Esophagus muscularis mucosa (tissue), 3 donors: ENCODE measurements at regions not wholly inside any gene's neighbourhood (a gene's known extent, or its start where the extent isn't known, plus 50 kb on each side); places are given as distances from the start of the nearest gene placed in this dataset.

Source experiments
- POLR2AphosphoS5 ChIP-seq, 2 donors: sonication (generic); formaldehyde crosslinking; IDR thresholded peaks; one replicate each; pipeline ENCODE4 v1.6.1; 2017; ENCODE audit warnings: antibody characterized with exemption in 2 of 2
- TF ChIP-seq, protein P1 (sequence below), 3 experiments: fragments of 200-600 bp in 2 of 3; fragments of 450-650 bp in 1 of 3; sonication (generic) in 2 of 3; IDR thresholded peaks; one replicate each; pipeline ENCODE4 v1.5.1; 2017 to 2019; ENCODE audit warnings: antibody characterized with exemption in 3 of 3, mild to moderate bottlenecking in 2 of 3, moderate library complexity in 1 of 3

GRCh38 chr1:48066936-48067335, 69.8 kb upstream of the TRABD2B start:
- TF ChIP-seq, protein P1, sequence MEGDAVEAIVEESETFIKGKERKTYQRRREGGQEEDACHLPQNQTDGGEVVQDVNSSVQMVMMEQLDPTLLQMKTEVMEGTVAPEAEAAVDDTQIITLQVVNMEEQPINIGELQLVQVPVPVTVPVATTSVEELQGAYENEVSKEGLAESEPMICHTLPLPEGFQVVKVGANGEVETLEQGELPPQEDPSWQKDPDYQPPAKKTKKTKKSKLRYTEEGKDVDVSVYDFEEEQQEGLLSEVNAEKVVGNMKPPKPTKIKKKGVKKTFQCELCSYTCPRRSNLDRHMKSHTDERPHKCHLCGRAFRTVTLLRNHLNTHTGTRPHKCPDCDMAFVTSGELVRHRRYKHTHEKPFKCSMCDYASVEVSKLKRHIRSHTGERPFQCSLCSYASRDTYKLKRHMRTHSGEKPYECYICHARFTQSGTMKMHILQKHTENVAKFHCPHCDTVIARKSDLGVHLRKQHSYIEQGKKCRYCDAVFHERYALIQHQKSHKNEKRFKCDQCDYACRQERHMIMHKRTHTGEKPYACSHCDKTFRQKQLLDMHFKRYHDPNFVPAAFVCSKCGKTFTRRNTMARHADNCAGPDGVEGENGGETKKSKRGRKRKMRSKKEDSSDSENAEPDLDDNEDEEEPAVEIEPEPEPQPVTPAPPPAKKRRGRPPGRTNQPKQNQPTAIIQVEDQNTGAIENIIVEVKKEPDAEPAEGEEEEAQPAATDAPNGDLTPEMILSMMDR (IDR thresholded peaks at IDR 0.05) = no peak
- TF ChIP-seq POLR2AphosphoS5 (IDR thresholded peaks at IDR 0.05) = no peak
